ENCODE measurements at regions not wholly inside any gene's neighbourhood (a gene's known extent, or its start where the extent isn't known, plus 50 kb on each side); places are given as distances from the start of the nearest gene placed in this dataset.
"Not testable (repeated sequence)": the region's sequence is repeated elsewhere in the genome, so short reads cannot be mapped to it uniquely, and the experiment has no call there.

- 11 to 36% (median 23%) methylated on average over 1 of the region's 1 CpG for WGBS, 3 donors
Observed at GRCh38 chr9:82912645-82913044, 150.3 kb downstream of the RASEF start.

GRCh38 chr9:82916238-82916637 lies 146.7 kb downstream of the RASEF start:
- intact Hi-C loops (cut with DNase I); DNase-seq; H3K27me3 ChIP-seq (ENCODE audit: insufficient read depth in 3 of 3, low read length in 2 of 3); H3K9me3 ChIP-seq; ATAC-seq; H3K4me3 ChIP-seq; H3K27ac ChIP-seq; H3K4me1 ChIP-seq; H3K36me3 ChIP-seq (ENCODE audit: insufficient read depth in 1 of 2, low read depth in 1 of 2): not testable (repeated sequence)
- WGBS, 3 donors = 40 to 54% (median 50%) methylated on average over 1 of the region's 1 CpG

More at GRCh38 chr9:82912645-82913044, 150.3 kb downstream of the RASEF start:
- H3K9me3 ChIP-seq = no peaks in the 10 kb centered on the region
- no peak overlapping the region for H3K27ac ChIP-seq
- intact Hi-C loops (cut with DNase I) = no loop called here
- no peak for TF ChIP-seq CTCF (IDR thresholded peaks at IDR 0.05)
- H3K4me3 ChIP-seq = no peak overlapping the region
- DNase-seq (no peak), ATAC-seq (no peak)
- peaks cover 0 to 3% (median 0%) of the 10 kb centered on the region in 3 donors for H3K27me3 ChIP-seq (ENCODE audit: insufficient read depth in 3 of 3, low read length in 2 of 3)
- no peaks in the 10 kb centered on the region for H3K4me1 ChIP-seq
- no peaks in the 10 kb centered on the region for H3K36me3 ChIP-seq (ENCODE audit: insufficient read depth in 1 of 2, low read depth in 1 of 2)

DNA sequence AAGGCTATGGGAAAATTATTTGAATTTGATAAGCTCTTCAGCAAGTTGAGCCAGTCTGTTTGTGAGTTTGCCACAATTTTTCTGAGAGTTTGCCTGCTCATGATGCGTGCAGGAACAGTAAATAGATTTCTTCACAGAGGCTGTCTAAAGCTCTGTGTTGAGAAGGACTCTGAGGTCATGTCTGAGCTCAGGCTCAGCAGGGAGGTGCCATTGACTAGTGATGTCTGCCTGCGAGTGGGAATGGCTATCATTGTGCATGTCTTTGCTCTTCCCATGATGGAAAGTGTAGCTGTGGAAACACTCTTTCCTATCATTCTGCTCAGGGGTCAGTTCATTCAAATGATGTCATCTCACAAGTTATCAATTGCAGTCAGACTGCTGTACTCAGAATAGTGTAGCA lies 142.8 kb downstream of the RASEF start:
- H3K27me3 ChIP-seq (ENCODE audit: insufficient read depth in 3 of 3, low read length in 2 of 3) = peaks cover 3 to 8% (median 3%) of the 10 kb centered on the region in 3 donors
- H3K4me3 ChIP-seq = no peak overlapping the region
- WGBS, 3 donors = 55 to 63% (median 60%) methylated on average over 2 of the region's 2 CpGs
- H3K36me3 ChIP-seq (ENCODE audit: insufficient read depth in 1 of 2, low read depth in 1 of 2) = no peaks in the 10 kb centered on the region
- no peak for ATAC-seq
- intact Hi-C loops (cut with DNase I) = no loop called here
- no peaks in the 10 kb centered on the region for H3K9me3 ChIP-seq
- no peak for DNase-seq
- no peak overlapping the region for H3K27ac ChIP-seq
- no peaks in the 10 kb centered on the region for H3K4me1 ChIP-seq
- TF ChIP-seq CTCF (IDR thresholded peaks at IDR 0.05) = no peak

GRCh38 chr9:82922686-82923085 lies 140.3 kb downstream of the RASEF start:
- Histone ChIP-seq H3K4me1 (no peaks in the 10 kb centered on the region), H3K27me3 (ENCODE audit: insufficient read depth in 3 of 3, low read length in 2 of 3) (peaks cover 0 to 8% (median 3%) of the 10 kb centered on the region in 3 donors), H3K9me3 (no peaks in the 10 kb centered on the region), H3K36me3 (ENCODE audit: insufficient read depth in 1 of 2, low read depth in 1 of 2) (no peaks in the 10 kb centered on the region), H3K27ac (no peak overlapping the region), H3K4me3 (no peak overlapping the region)
- intact Hi-C loops (cut with DNase I) = no loop called here
- 82 to 88% (median 87%) methylated on average over 10 of the region's 10 CpGs for WGBS, 3 donors
- ATAC-seq (no peak), DNase-seq (no peak)
- TF ChIP-seq CTCF (IDR thresholded peaks at IDR 0.05) = no peak

DNA sequence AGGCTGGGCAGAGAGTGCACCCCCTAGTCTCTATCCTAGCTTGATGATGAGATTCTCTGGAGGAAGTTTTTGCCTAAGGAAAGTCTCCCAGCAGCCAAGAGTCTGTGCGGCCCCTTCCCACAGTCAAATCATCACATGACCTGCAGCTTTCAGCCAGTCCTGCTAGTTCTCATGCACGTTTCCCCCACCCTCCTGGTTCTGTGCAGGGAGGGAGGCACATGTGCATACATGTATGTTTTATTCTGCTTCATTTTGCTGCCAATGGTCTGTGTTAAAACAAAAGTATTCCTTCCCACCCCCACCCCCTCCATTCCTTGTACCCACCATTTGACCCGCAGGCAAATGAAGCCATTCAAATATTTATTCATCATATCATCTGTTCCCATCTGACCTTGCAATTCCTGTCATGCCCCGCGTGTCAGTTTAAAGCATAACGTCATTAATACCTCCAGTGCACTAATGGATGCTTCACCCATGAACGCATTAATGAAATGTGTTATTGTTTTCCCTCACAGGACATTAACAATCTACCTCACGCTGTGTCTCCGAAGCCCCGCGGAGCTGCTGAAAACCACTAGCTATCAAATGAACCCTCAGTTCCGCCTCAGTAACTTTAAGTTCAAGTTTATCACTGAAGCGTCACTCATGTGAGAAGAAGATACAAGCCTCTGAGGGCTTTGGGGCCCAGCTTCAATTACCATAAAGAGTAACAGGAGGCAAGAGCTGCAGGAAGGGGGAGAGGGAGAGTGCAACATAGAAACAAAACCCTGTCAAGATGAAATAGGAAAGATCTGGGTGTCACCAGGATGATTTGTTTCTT lies 139.6 kb downstream of the RASEF start:
- H3K4me1 ChIP-seq = no peaks in the 10 kb centered on the region
- no peak overlapping the region for H3K27ac ChIP-seq
- intact Hi-C loops (cut with DNase I) = no loop called here
- DNase-seq = no peak
- H3K9me3 ChIP-seq = no peaks in the 10 kb centered on the region
- H3K36me3 ChIP-seq (ENCODE audit: insufficient read depth in 1 of 2, low read depth in 1 of 2) = no peaks in the 10 kb centered on the region
- no peak for ATAC-seq
- no peak overlapping the region for H3K4me3 ChIP-seq
- peaks cover 0 to 8% (median 3%) of the 10 kb centered on the region in 3 donors for H3K27me3 ChIP-seq (ENCODE audit: insufficient read depth in 3 of 3, low read length in 2 of 3)
- TF ChIP-seq CTCF (IDR thresholded peaks at IDR 0.05) = no peak
- 29 to 38% (median 33%) methylated on average over 13 of the region's 13 CpGs for WGBS, 3 donors

All from psoas muscle (tissue), 7 donors.